IMR-90 (cell line): ENCODE measurements at regions not wholly inside any gene's neighbourhood (a gene's known extent, or its start where the extent isn't known, plus 50 kb on each side); places are given as distances from the start of the nearest gene placed in this dataset.

Source experiments
- ATAC-seq: fragments of 200-7000 bp; cut with Tn5 transposase; 2 replicates; pipeline ENCODE4 v1.9.1; 2020; ENCODE audit warnings: low read depth, mild to moderate bottlenecking, moderate library complexity
- BruUV-seq: library from RNA; stranded (reverse); fragments of 400-500 nt; replicated peaks from 2 replicates; lab custom pipeline; 2021; lab: Mats Ljungman, UMichigan
- CTCF ChIA-PET: fragments of 300-600 bp; formaldehyde crosslinking; extraction: SDS; loops from one replicate; lab custom pipeline; 2021; ENCODE audit warnings: antibody characterized with exemption; lab: Yijun Ruan, JAX
- POLR2A ChIA-PET: fragments of 300-600 bp; sonication (Branson Sonifier 250); formaldehyde crosslinking; loops from one replicate; lab custom pipeline; 2022; ENCODE audit warnings: antibody characterized with exemption; ENCODE audit not compliant: unreplicated experiment; lab: Charles Lee
- DNase-seq: peaks from one replicate; pipeline ENCODE4 v3.0.0; 2013
- H2AFZ ChIP-seq: replicated peaks from 2 replicates; pipeline ENCODE3; 2013; ENCODE audit warnings: low read length, mild to moderate bottlenecking; ENCODE audit not compliant: poor library complexity
- H2AK5ac ChIP-seq: 2 replicates; pipeline ENCODE4 v1.6.1; 2013; ENCODE audit warnings: low read depth, low read length, inconsistent platforms
- H2AK9ac ChIP-seq: replicated peaks from 2 replicates; pipeline ENCODE3; 2013; ENCODE audit warnings: mild to moderate bottlenecking, low read depth, low read length, moderate library complexity; ENCODE audit not compliant: poor library complexity
- H2BK120ac ChIP-seq: 2 replicates; pipeline ENCODE4 v1.6.1; 2013; ENCODE audit warnings: low read depth, low read length, inconsistent platforms
- H2BK15ac ChIP-seq: 3 replicates; pipeline ENCODE4 v1.6.1; 2013; ENCODE audit warnings: low read depth, low read length, inconsistent platforms
- H2BK20ac ChIP-seq: 2 replicates; pipeline ENCODE4 v1.6.1; 2013; ENCODE audit warnings: low read depth, mild to moderate bottlenecking, inconsistent platforms, low read length, moderate library complexity
- H2BK5ac ChIP-seq: 2 replicates; pipeline ENCODE4 v1.6.1; 2013; ENCODE audit warnings: mild to moderate bottlenecking, low read depth, low read length, inconsistent platforms; ENCODE audit not compliant: poor library complexity, severe bottlenecking
- H3K14ac ChIP-seq: replicated peaks from 2 replicates; pipeline ENCODE4 v1.6.1; 2013; ENCODE audit warnings: low read depth, low read length, inconsistent platforms
- H3K18ac ChIP-seq: 2 replicates; pipeline ENCODE4 v1.6.1; 2013; ENCODE audit warnings: low read depth, low read length, control low read depth
- H3K23ac ChIP-seq: 2 replicates; pipeline ENCODE4 v1.6.1; 2013; ENCODE audit warnings: low read depth, low read length, inconsistent platforms
- H3K27ac ChIP-seq: 2 replicates; pipeline ENCODE4 v1.5.1; 2013; ENCODE audit warnings: mild to moderate bottlenecking, control low read depth, low read length; ENCODE audit not compliant: insufficient read depth
- H3K27me3 ChIP-seq: 2 replicates; pipeline ENCODE4 v1.6.1; 2013; ENCODE audit warnings: low read length; ENCODE audit not compliant: control insufficient read depth, insufficient read depth
- H3K36me3 ChIP-seq: 2 replicates; pipeline ENCODE4 v1.6.1; 2013; ENCODE audit warnings: low read length, mixed read lengths; ENCODE audit not compliant: control insufficient read depth, insufficient read depth
- H3K4ac ChIP-seq: 2 replicates; pipeline ENCODE4 v1.6.1; 2013; ENCODE audit warnings: low read depth, low read length, inconsistent platforms
- H3K4me1 ChIP-seq: 2 replicates; pipeline ENCODE4 v1.6.1; 2013; ENCODE audit warnings: low read length, mixed read lengths; ENCODE audit not compliant: control insufficient read depth, insufficient read depth
- H3K4me2 ChIP-seq: 2 replicates; pipeline ENCODE4 v1.6.1; 2013; ENCODE audit warnings: low read depth, mild to moderate bottlenecking, control low read depth, low read length, moderate library complexity
- H3K4me3 ChIP-seq: 2 replicates; pipeline ENCODE4 v1.5.1; 2013; ENCODE audit warnings: low read depth, mild to moderate bottlenecking, control low read depth, low read length, moderate library complexity; ENCODE audit not compliant: insufficient read depth
- H3K56ac ChIP-seq: 2 replicates; pipeline ENCODE4 v1.6.1; 2013; ENCODE audit warnings: low read length, inconsistent platforms; ENCODE audit not compliant: insufficient read depth; ENCODE audit errors: extremely low read depth
- H3K79me1 ChIP-seq, 2 experiments: 2 replicates each; pipeline ENCODE4 v1.6.1; 2013; ENCODE audit warnings: low read length in 2 of 2, inconsistent platforms in 1 of 2, low read depth in 1 of 2
- H3K9ac ChIP-seq: 2 replicates; pipeline ENCODE4 v1.6.1; 2013; ENCODE audit warnings: low read depth, low read length, control low read depth
- H3K9me1 ChIP-seq: 2 replicates; pipeline ENCODE4 v1.6.1; 2013; ENCODE audit warnings: low read length, inconsistent platforms; ENCODE audit not compliant: insufficient read depth
- H3K9me3 ChIP-seq: 2 replicates; pipeline ENCODE4 v1.6.1; 2013; ENCODE audit warnings: low read length; ENCODE audit not compliant: control insufficient read depth, insufficient read depth
- H4K20me1 ChIP-seq: 2 replicates; pipeline ENCODE4 v1.6.1; 2013; ENCODE audit warnings: low read length, inconsistent platforms; ENCODE audit not compliant: insufficient read depth
- H4K5ac ChIP-seq: 2 replicates; pipeline ENCODE4 v1.6.1; 2013; ENCODE audit warnings: mild to moderate bottlenecking, low read depth, low read length, control low read depth
- H4K8ac ChIP-seq, 2 experiments: 2 replicates each; pipeline ENCODE4 v1.6.1; 2013; ENCODE audit warnings: low read depth in 2 of 2, low read length in 2 of 2, control low read depth in 1 of 2, inconsistent platforms in 1 of 2
- H4K91ac ChIP-seq: 2 replicates; pipeline ENCODE4 v1.6.1; 2013; ENCODE audit warnings: low read depth, low read length, inconsistent platforms; ENCODE audit not compliant: insufficient read depth
- BHLHE40 ChIP-seq: fragments of 150-350 bp; IDR thresholded peaks from 2 replicates; pipeline ENCODE4 v1.6.1; 2016; ENCODE audit warnings: mild to moderate bottlenecking, low read depth, low read length
- CEBPB ChIP-seq: IDR thresholded peaks from 2 replicates; pipeline ENCODE4 v1.6.1; 2012; ENCODE audit warnings: low read depth, low read length, improper control_type of control experiment
- CHD1 ChIP-seq: IDR thresholded peaks from 2 replicates; pipeline ENCODE4 v1.6.1; 2012; ENCODE audit warnings: low read depth, low read length, improper control_type of control experiment
- FOS ChIP-seq: fragments of 150-350 bp; IDR thresholded peaks from 2 replicates; pipeline ENCODE4 v1.6.1; 2016; ENCODE audit warnings: low read depth, low read length
- MAFK ChIP-seq: IDR thresholded peaks from 2 replicates; pipeline ENCODE4 v1.6.1; 2012; ENCODE audit warnings: low read depth, low read length, improper control_type of control experiment
- MAZ ChIP-seq: IDR thresholded peaks from 2 replicates; pipeline ENCODE4 v1.6.1; 2012; ENCODE audit warnings: low read depth, mild to moderate bottlenecking, low read length, improper control_type of control experiment, moderate library complexity, borderline replicate concordance
- MXI1 ChIP-seq: IDR thresholded peaks from 2 replicates; pipeline ENCODE4 v1.6.1; 2012; ENCODE audit warnings: low read depth, mild to moderate bottlenecking, low read length, moderate library complexity, borderline replicate concordance
- NFE2L2 ChIP-seq: fragments of 150-350 bp; IDR thresholded peaks from 2 replicates; pipeline ENCODE4 v1.6.1; 2016; ENCODE audit warnings: low read depth, mild to moderate bottlenecking, low read length
- POLR2A ChIP-seq: IDR thresholded peaks from 2 replicates; pipeline ENCODE4 v1.6.1; 2012; ENCODE audit warnings: mild to moderate bottlenecking, low read depth, low read length
- RAD21 ChIP-seq: IDR thresholded peaks from 2 replicates; pipeline ENCODE4 v1.6.1; 2012; ENCODE audit warnings: low read length, improper control_type of control experiment
- RCOR1 ChIP-seq: IDR thresholded peaks from 2 replicates; pipeline ENCODE4 v1.6.1; 2012; ENCODE audit warnings: mild to moderate bottlenecking, low read length, improper control_type of control experiment; ENCODE audit not compliant: insufficient replicate concordance
- RFX5 ChIP-seq: IDR thresholded peaks from 2 replicates; pipeline ENCODE4 v1.8.0; 2012; ENCODE audit warnings: low read depth, mild to moderate bottlenecking, low read length, moderate library complexity
- SMC3 ChIP-seq: fragments of 150-350 bp; IDR thresholded peaks from 2 replicates; pipeline ENCODE4 v1.6.1; 2016; ENCODE audit warnings: low read depth, mild to moderate bottlenecking, antibody characterized with exemption, low read length, moderate library complexity
- WGBS, 2 experiments: methylation state at CpG; one replicate each; pipeline versions ENCODE4 v1.1.5 to v1.1.7; 2013; ENCODE audit warnings: missing lambda C conversion rate in 2 of 2; ENCODE audit not compliant: insufficient read length in 1 of 2; ENCODE audit errors: extremely low coverage in 2 of 2; 5-methylcytosine and 5-hydroxymethylcytosine counted together
- dilution Hi-C: fragments of 300-500 bp; cut with HindIII; formaldehyde crosslinking; loops from one replicate; pipeline ENCODE4 v1.14.3; 2018; ENCODE audit warnings: low sequenced_read_pairs; ENCODE audit not compliant: unreplicated experiment
- in situ Hi-C: fragments of 300-500 bp; cut with MboI; formaldehyde crosslinking; loops from 3 replicates; pipeline ENCODE4 v1.14.3; 2019; ENCODE audit warnings: low sequenced_read_pairs, inconsistent platforms, mixed read lengths
- intact Hi-C: fragments of 100-400 bp; cut with micrococcal nuclease; formaldehyde crosslinking; loops from 2 replicates; pipeline ENCODE4 v1.10.0; 2022
- TF ChIP-seq, protein P1 (sequence below): fragments of 150-350 bp; IDR thresholded peaks from 2 replicates; pipeline ENCODE4 v1.6.1; 2017; ENCODE audit warnings: mild to moderate bottlenecking, antibody characterized with exemption, low read length, low read depth
- TF ChIP-seq, protein P2 (sequence below): conservative IDR thresholded peaks from 2 replicates; pipeline ENCODE4 v1.5.1; 2012; ENCODE audit warnings: mild to moderate bottlenecking, low read depth, low read length, improper control_type of control experiment
- TF ChIP-seq, protein P3 (sequence below): fragments of 150-350 bp; IDR thresholded peaks from 2 replicates; pipeline ENCODE4 v1.6.1; 2016; ENCODE audit warnings: low read depth, mild to moderate bottlenecking, low read length, moderate library complexity, borderline replicate concordance

DNA sequence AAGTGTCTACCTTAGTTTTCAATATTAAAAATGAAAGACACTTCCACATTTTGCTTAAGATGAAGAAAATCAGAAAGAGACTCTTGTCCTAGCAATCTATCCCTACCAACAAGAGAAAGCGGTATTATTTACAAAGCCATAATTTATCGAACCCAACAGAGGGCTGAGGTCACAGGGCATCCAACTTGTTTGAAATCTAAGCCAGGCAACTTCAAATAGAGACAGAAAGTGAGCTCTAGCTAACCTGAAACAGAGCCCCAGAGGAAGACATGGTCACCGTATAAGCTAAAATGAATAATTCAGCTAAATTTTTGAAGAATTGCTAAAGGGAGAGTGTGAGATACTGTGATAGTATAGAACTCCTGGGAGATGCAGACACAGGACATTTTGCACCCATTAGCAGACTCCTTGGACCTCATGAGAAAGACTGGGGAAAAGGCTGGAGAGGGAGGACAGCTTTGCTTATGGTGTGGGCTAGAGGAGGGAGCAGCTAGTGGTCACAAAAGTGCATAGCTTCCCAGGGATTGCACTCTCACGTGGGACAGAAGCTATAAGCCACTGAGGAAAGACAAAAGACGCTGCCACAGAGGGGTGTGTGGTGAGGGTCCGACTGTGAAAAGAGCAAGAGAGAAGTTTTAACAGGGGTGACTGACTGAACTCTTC lies 624.2 kb upstream of the GRIN3A start:
- no peak overlapping the region for H4K8ac ChIP-seq
- H3K4me3 ChIP-seq, result no peak overlapping the region
- no peak overlapping the region for H2BK20ac ChIP-seq
- BruUV-seq, result no TSS peak
- TF ChIP-seq SMC3 (no peak), MAZ (no peak), RAD21 (no peak), CHD1 (no peak), MAFK (no peak), CEBPB (no peak), MXI1 (no peak), BHLHE40 (no peak), POLR2A (no peak), RCOR1 (no peak), FOS (no peak), NFE2L2 (no peak), RFX5 (no peak)
- TF ChIP-seq, protein P1, sequence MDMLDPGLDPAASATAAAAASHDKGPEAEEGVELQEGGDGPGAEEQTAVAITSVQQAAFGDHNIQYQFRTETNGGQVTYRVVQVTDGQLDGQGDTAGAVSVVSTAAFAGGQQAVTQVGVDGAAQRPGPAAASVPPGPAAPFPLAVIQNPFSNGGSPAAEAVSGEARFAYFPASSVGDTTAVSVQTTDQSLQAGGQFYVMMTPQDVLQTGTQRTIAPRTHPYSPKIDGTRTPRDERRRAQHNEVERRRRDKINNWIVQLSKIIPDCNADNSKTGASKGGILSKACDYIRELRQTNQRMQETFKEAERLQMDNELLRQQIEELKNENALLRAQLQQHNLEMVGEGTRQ, result no peak
- TF ChIP-seq, protein P2, sequence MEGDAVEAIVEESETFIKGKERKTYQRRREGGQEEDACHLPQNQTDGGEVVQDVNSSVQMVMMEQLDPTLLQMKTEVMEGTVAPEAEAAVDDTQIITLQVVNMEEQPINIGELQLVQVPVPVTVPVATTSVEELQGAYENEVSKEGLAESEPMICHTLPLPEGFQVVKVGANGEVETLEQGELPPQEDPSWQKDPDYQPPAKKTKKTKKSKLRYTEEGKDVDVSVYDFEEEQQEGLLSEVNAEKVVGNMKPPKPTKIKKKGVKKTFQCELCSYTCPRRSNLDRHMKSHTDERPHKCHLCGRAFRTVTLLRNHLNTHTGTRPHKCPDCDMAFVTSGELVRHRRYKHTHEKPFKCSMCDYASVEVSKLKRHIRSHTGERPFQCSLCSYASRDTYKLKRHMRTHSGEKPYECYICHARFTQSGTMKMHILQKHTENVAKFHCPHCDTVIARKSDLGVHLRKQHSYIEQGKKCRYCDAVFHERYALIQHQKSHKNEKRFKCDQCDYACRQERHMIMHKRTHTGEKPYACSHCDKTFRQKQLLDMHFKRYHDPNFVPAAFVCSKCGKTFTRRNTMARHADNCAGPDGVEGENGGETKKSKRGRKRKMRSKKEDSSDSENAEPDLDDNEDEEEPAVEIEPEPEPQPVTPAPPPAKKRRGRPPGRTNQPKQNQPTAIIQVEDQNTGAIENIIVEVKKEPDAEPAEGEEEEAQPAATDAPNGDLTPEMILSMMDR, result no peak
- TF ChIP-seq, protein P3, sequence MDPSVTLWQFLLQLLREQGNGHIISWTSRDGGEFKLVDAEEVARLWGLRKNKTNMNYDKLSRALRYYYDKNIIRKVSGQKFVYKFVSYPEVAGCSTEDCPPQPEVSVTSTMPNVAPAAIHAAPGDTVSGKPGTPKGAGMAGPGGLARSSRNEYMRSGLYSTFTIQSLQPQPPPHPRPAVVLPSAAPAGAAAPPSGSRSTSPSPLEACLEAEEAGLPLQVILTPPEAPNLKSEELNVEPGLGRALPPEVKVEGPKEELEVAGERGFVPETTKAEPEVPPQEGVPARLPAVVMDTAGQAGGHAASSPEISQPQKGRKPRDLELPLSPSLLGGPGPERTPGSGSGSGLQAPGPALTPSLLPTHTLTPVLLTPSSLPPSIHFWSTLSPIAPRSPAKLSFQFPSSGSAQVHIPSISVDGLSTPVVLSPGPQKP, result no peak
- peaks cover 3% of the 10 kb centered on the region; the same call in 1 of the 2 replicates for H3K9me3 ChIP-seq
- ChIA-PET POLR2A (no interaction called here), CTCF (interaction anchor here (0.6 kb wide), 1 partner anchor 1134 kb away, joined by 3 read pairs; no protein-coding TSS in a partner anchor)
- DNase-seq (no peak), ATAC-seq (no peak)
- no peak overlapping the region for H3K4me2 ChIP-seq
- no peaks in the 10 kb centered on the region for H3K4me1 ChIP-seq
- intact Hi-C loops, result no loop called here
- no peak overlapping the region for H3K27ac ChIP-seq
- H3K27me3 ChIP-seq, result no peaks in the 10 kb centered on the region
- no peak overlapping the region for H3K23ac ChIP-seq
- H4K20me1 ChIP-seq, result no peaks in the 10 kb centered on the region
- no peaks in the 10 kb centered on the region for H3K9me1 ChIP-seq
- H3K4ac ChIP-seq, result no peak overlapping the region
- no peak overlapping the region for H2AFZ ChIP-seq
- H4K91ac ChIP-seq, result no peak overlapping the region
- no CpG with 5 or more reads among the region's 6 CpGs for WGBS, 2 experiments
- no peak overlapping the region for H3K56ac ChIP-seq
- no peak overlapping the region for H4K5ac ChIP-seq
- H3K18ac ChIP-seq, result no peak overlapping the region
- H3K9ac ChIP-seq, result no peak overlapping the region
- H3K79me1 ChIP-seq, result no peaks in the 10 kb centered on the region
- in situ Hi-C loops, result no loop called here
- no peaks in the 10 kb centered on the region for H3K36me3 ChIP-seq
- H3K14ac ChIP-seq, result no peak overlapping the region
- H2AK9ac ChIP-seq, result no peak overlapping the region
- dilution Hi-C loops, result no loop called here
- H2BK15ac ChIP-seq, result no peak overlapping the region
- no peak overlapping the region for H2BK5ac ChIP-seq
- no peak overlapping the region for H2BK120ac ChIP-seq
- H2AK5ac ChIP-seq, result no peak overlapping the region
